OCI-LY3 (cell line): ENCODE measurements at regions not wholly inside any gene's neighbourhood (a gene's known extent, or its start where the extent isn't known, plus 50 kb on each side); places are given as distances from the start of the nearest gene placed in this dataset.

Source experiments
- H2AFZ ChIP-seq: fragments of 200-600, 300-600 bp; shearing (Covaris generic); 2 replicates; pipeline ENCODE4 v1.6.0; 2014; ENCODE audit warnings: antibody characterized with exemption, low read depth, low read length
- H3K27ac ChIP-seq: fragments of 200-600, 300-600 bp; sonication (generic); 2 replicates; pipeline ENCODE4 v1.5.1; 2014; ENCODE audit warnings: mild to moderate bottlenecking, low read length, moderate library complexity, mixed read lengths
- H3K27me3 ChIP-seq: fragments of 200-600, 300-600 bp; sonication (generic); 2 replicates; pipeline ENCODE4 v1.6.1; 2014; ENCODE audit warnings: low read depth, low read length, mixed read lengths
- H3K36me3 ChIP-seq: fragments of 200-600, 300-600 bp; sonication (generic); replicated peaks from 2 replicates; pipeline ENCODE3; 2014; ENCODE audit warnings: low read depth, low read length, mixed read lengths
- H3K4me1 ChIP-seq: fragments of 300-600, 200-600 bp; sonication (generic); 2 replicates; pipeline ENCODE4 v1.6.1; 2014; ENCODE audit warnings: low read length, mixed read lengths
- H3K4me2 ChIP-seq: fragments of 200-600, 300-600 bp; sonication (generic); 2 replicates; pipeline ENCODE4 v1.6.1; 2014; ENCODE audit warnings: low read length, mixed read lengths
- H3K4me3 ChIP-seq: fragments of 300-600, 200-600 bp; sonication (generic); 2 replicates; pipeline ENCODE4 v1.5.1; 2014; ENCODE audit warnings: antibody characterized with exemption, mild to moderate bottlenecking, low read length, moderate library complexity
- H3K79me2 ChIP-seq: fragments of 300-600, 200-600 bp; shearing (Covaris generic); 2 replicates; pipeline ENCODE4 v1.6.1; 2014; ENCODE audit warnings: mild to moderate bottlenecking, low read length, mixed read lengths
- H3K9ac ChIP-seq: fragments of 300-600, 200-600 bp; shearing (Covaris generic); 2 replicates; pipeline ENCODE4 v1.6.0; 2014; ENCODE audit warnings: mild to moderate bottlenecking, low read length, moderate library complexity
- H3K9me3 ChIP-seq: fragments of 200-600, 300-600 bp; shearing (Covaris generic); 2 replicates; pipeline ENCODE4 v1.6.1; 2014; ENCODE audit warnings: low read length, mixed read lengths; ENCODE audit not compliant: insufficient read depth
- H4K20me1 ChIP-seq: fragments of 200-600, 300-600 bp; sonication (generic); 2 replicates; pipeline ENCODE4 v1.6.1; 2016; ENCODE audit warnings: low read length, mixed read lengths; ENCODE audit not compliant: insufficient read depth
- EZH2phosphoT487 ChIP-seq: fragments of 200-600 bp; shearing (Covaris generic); IDR thresholded peaks from 2 replicates; pipeline ENCODE4 v1.6.1; 2018; ENCODE audit warnings: antibody characterized with exemption, mixed run types, low read depth
- TF ChIP-seq, protein P1 (sequence below): fragments of 200-600, 300-600 bp; sonication (generic); IDR thresholded peaks from 2 replicates; pipeline ENCODE4 v1.5.1; 2014; ENCODE audit warnings: antibody characterized with exemption, low read length, low read depth

DNA sequence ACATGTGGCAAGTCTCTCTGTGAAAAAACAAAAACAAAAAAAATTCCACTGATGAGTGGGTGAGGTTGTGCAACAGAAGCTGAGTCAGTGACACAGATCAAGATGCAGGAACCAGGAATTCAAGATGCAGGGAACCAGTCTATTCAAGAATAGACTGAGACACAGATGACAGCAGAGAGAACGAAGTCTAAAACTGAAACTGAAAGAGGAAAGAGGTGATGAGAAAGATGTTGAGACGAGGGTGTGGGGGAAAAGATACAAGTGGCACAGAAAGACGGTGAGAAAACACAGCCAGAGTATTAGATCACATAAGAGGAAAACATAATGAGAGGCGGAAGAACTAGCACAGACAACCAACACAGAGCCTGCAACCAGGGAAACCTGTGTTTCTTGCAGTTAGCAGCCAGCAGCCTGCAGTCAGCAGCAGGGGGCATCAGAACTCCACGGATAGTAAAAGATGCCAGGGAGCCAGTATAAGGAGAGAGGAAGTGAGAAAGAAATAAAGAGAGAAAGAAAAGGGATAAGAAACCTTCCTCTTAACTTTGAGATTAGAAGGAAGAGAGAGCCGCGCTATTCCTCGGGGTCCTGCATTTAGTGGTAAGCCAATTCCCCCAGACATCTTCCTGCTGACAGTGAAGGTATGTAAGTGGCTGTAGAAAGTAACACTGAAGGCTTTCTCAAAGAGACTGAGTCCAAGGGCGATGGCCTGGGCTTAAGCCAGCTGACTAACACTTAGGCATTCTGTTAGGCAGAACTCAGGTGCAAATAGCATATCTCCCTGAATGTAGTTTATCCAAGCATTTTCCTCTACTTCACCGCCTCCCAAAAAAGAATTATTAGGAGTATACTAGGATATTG is 79.0 kb downstream of the TLR4 start:
- H3K4me3 ChIP-seq, result peak overlapping the region; percentile 72
- peak overlapping the region; percentile 22; the same call in 1 of the 2 replicates for H2AFZ ChIP-seq
- H3K36me3 ChIP-seq, result no peaks in the 10 kb centered on the region
- H3K9ac ChIP-seq, result peak overlapping the region; percentile 59
- TF ChIP-seq, protein P1, sequence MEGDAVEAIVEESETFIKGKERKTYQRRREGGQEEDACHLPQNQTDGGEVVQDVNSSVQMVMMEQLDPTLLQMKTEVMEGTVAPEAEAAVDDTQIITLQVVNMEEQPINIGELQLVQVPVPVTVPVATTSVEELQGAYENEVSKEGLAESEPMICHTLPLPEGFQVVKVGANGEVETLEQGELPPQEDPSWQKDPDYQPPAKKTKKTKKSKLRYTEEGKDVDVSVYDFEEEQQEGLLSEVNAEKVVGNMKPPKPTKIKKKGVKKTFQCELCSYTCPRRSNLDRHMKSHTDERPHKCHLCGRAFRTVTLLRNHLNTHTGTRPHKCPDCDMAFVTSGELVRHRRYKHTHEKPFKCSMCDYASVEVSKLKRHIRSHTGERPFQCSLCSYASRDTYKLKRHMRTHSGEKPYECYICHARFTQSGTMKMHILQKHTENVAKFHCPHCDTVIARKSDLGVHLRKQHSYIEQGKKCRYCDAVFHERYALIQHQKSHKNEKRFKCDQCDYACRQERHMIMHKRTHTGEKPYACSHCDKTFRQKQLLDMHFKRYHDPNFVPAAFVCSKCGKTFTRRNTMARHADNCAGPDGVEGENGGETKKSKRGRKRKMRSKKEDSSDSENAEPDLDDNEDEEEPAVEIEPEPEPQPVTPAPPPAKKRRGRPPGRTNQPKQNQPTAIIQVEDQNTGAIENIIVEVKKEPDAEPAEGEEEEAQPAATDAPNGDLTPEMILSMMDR, result peak; percentile 97
- TF ChIP-seq EZH2phosphoT487, result no peak
- H3K27me3 ChIP-seq, result no peaks in the 10 kb centered on the region
- H4K20me1 ChIP-seq, result no peaks in the 10 kb centered on the region
- H3K27ac ChIP-seq, result peak overlapping the region; percentile 86
- 0 out of 2 replicates have a peak, but pooled peaks cover 4% of the 10 kb centered on the region for H3K9me3 ChIP-seq
- H3K4me2 ChIP-seq, result peak overlapping the region; percentile 85
- H3K79me2 ChIP-seq, result no peaks in the 10 kb centered on the region
- H3K4me1 ChIP-seq, result peaks cover 63% of the 10 kb centered on the region

DNA sequence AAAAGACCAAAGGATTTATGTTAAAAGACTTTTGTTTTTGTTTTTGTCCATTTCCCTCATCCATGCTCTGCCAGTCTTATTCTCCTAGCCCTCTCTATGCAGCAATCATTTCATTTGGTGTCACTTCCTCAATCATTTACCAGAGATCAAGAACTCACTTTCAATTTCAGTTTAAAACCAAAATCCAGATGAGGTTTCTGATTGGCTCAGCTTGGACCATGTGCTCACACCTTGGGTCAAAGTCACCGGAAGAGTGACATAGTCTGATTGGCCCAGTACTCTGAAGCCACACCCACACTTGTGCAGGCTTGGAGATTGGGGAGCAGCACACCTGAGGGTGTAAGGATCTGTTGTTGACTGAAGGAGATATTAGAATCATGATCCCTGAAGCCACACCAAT is 79.6 kb downstream of the TLR4 start:
- TF ChIP-seq, protein P1, result no peak
- TF ChIP-seq EZH2phosphoT487, result no peak
- Histone ChIP-seq H3K4me3 (peak overlapping the region; percentile 72), H3K79me2 (no peaks in the 10 kb centered on the region), H4K20me1 (no peaks in the 10 kb centered on the region), H3K4me2 (peak overlapping the region; percentile 85), H3K9me3 (0 out of 2 replicates have a peak, but pooled peaks cover 4% of the 10 kb centered on the region), H3K9ac (peak overlapping the region; percentile 59), H2AFZ (peak overlapping the region; percentile 72; the same call in 1 of the 2 replicates), H3K27ac (peak overlapping the region; percentile 86), H3K36me3 (no peaks in the 10 kb centered on the region), H3K4me1 (peaks cover 56% of the 10 kb centered on the region), H3K27me3 (no peaks in the 10 kb centered on the region)

DNA sequence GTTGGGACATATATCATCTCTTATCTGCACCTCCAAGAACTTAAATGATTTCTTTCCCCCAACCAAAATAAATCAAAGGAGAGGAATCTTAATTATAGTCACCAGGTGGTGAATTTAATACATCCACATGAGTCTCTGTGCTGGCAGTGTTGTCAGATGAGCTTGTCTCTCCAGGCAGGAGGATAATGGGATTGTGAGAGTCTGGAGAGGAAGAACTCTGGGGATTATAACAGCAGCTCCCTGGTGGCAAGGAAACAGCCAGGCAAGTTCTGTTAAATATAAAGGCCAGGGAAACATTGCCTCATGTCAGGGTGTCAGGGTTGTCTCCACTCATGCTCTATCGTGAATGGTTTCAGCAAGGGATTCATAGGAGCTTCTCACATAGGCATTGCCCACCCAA is 80.8 kb downstream of the TLR4 start:
- peaks cover 45% of the 10 kb centered on the region for H3K4me1 ChIP-seq
- no peak overlapping the region for H3K27ac ChIP-seq
- H3K36me3 ChIP-seq, result no peaks in the 10 kb centered on the region
- no peaks in the 10 kb centered on the region for H3K79me2 ChIP-seq
- H3K9ac ChIP-seq, result no peak overlapping the region
- TF ChIP-seq, protein P1, result no peak
- TF ChIP-seq EZH2phosphoT487, result no peak
- no peaks in the 10 kb centered on the region for H4K20me1 ChIP-seq
- no peak overlapping the region for H2AFZ ChIP-seq
- 0 out of 2 replicates have a peak, but pooled peaks cover 4% of the 10 kb centered on the region for H3K9me3 ChIP-seq
- no peak overlapping the region for H3K4me3 ChIP-seq
- H3K27me3 ChIP-seq, result no peaks in the 10 kb centered on the region
- H3K4me2 ChIP-seq, result no peak overlapping the region

DNA sequence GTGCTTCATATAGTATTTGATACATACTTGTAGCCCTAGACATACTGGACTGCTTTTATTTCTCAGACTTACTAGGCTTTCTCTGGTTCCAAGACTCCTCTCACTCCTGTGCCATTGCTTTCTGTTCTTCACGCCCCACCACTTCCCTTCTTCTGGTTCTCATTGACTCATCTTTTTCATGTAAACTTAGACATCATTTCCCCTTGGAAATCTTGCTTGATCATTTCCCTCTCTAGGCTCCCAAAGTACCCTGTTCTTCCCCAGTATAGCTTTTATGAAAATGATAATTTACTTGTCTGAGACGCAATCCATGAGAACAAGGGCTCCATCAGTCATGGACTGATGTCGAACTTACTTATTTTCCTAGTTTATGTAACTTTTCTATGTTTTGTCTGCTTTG is 83.5 kb downstream of the TLR4 start:
- H2AFZ ChIP-seq, result no peak overlapping the region
- 0 out of 2 replicates have a peak, but pooled peaks cover 4% of the 10 kb centered on the region for H3K9me3 ChIP-seq
- no peak overlapping the region for H3K4me2 ChIP-seq
- H3K9ac ChIP-seq, result no peak overlapping the region
- no peaks in the 10 kb centered on the region for H3K27me3 ChIP-seq
- no peaks in the 10 kb centered on the region for H3K36me3 ChIP-seq
- no peak overlapping the region for H3K4me3 ChIP-seq
- H3K4me1 ChIP-seq, result peaks cover 34% of the 10 kb centered on the region
- H3K79me2 ChIP-seq, result no peaks in the 10 kb centered on the region
- TF ChIP-seq EZH2phosphoT487, result no peak
- TF ChIP-seq, protein P1, result no peak
- H4K20me1 ChIP-seq, result no peaks in the 10 kb centered on the region
- no peak overlapping the region for H3K27ac ChIP-seq
